ENCODE measurements at regions not wholly inside any gene's neighbourhood (a gene's known extent, or its start where the extent isn't known, plus 50 kb on each side); places are given as distances from the start of the nearest gene placed in this dataset.

DNA sequence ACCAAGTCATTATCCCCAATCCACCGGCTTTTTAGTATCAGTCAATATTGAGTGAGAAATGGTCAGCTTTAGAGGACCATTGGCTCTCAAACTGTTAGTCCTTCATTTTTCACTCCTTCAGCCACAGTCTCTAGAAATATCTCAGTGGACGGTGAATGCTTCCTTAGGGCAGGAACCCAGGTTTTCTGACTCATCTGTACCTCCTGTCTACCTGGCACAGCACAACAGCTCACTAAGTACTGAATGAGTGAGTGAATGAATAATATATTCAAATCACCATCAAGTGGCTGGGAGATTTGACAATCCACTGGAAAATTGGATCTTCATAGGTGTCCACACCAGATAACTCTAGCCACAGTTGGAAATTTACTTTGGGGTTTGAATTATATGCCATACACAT, 609.5 kb upstream of the CLINT1 start:
- TF ChIP-seq, protein P1, sequence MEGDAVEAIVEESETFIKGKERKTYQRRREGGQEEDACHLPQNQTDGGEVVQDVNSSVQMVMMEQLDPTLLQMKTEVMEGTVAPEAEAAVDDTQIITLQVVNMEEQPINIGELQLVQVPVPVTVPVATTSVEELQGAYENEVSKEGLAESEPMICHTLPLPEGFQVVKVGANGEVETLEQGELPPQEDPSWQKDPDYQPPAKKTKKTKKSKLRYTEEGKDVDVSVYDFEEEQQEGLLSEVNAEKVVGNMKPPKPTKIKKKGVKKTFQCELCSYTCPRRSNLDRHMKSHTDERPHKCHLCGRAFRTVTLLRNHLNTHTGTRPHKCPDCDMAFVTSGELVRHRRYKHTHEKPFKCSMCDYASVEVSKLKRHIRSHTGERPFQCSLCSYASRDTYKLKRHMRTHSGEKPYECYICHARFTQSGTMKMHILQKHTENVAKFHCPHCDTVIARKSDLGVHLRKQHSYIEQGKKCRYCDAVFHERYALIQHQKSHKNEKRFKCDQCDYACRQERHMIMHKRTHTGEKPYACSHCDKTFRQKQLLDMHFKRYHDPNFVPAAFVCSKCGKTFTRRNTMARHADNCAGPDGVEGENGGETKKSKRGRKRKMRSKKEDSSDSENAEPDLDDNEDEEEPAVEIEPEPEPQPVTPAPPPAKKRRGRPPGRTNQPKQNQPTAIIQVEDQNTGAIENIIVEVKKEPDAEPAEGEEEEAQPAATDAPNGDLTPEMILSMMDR (IDR thresholded peaks at IDR 0.05): no peak
- no peak for TF ChIP-seq POLR2A (IDR thresholded peaks at IDR 0.05)

Measured in thyroid gland (tissue), 4 donors.